ENCODE measurements at regions not wholly inside any gene's neighbourhood (a gene's known extent, or its start where the extent isn't known, plus 50 kb on each side); places are given as distances from the start of the nearest gene placed in this dataset.
"Not testable (repeated sequence)": the region's sequence is repeated elsewhere in the genome, so short reads cannot be mapped to it uniquely, and the experiment has no call there.

DNA sequence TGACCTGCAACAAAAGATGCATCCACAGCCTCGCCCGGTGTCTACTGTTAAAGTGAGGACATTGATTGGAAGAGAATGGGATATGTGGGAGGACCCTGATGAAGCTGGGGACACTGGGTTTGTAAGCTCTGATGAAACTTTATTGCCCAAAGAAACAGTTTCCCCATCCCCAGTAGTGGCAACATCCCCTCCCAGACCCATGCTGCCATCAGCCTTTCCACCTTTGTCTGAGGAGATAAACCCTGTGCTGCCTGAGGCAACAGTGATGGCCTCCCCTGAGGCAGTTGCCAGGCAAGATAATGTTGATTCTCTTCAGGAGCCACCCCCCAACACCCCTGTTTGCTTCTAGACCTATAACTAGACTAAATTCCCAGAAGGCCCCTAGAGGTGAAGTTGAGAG, 234.0 kb downstream of the TFAP2B start:
- ATAC-seq; DNase-seq (ENCODE audit: low read depth, low spot score); FAIRE-seq; H2AFZ ChIP-seq (ENCODE audit: control insufficient read depth, low read depth, low read length); intact Hi-C loops (cut with micrococcal nuclease; ENCODE audit: unreplicated experiment); H3K4me2 ChIP-seq (ENCODE audit: control insufficient read depth, insufficient read depth); H3K4me1 ChIP-seq (ENCODE audit: control insufficient read depth, insufficient read depth, low read length); H3K9ac ChIP-seq (ENCODE audit: control insufficient read depth, insufficient read depth, low read length); H4K20me1 ChIP-seq (ENCODE audit: control insufficient read depth, insufficient read depth); H3K36me3 ChIP-seq (ENCODE audit: control insufficient read depth in 2 of 2, insufficient read depth in 2 of 2, low read length in 1 of 2); SMC1A ChIA-PET (ENCODE audit: uncharacterized antibody, unreplicated experiment); H3K79me2 ChIP-seq (ENCODE audit: control insufficient read depth, insufficient read depth, low read length); H3K27ac ChIP-seq (ENCODE audit: control insufficient read depth, insufficient read depth); RAD21 ChIA-PET (ENCODE audit: unreplicated experiment); H3K27me3 ChIP-seq (replicated peaks in 1 of 2; ENCODE audit: control insufficient read depth in 2 of 2, insufficient read depth in 2 of 2, low read length in 1 of 2); POLR2A ChIA-PET; CTCF ChIA-PET; H3K4me3 ChIP-seq; H3K9me3 ChIP-seq (replicated peaks; ENCODE audit: control insufficient read depth, insufficient read depth, low read length); in situ Hi-C loops (cut with MboI); BruUV-seq (replicated peaks): not testable (repeated sequence)
- 0% methylated on average over 2 of the region's 2 CpGs for WGBS (ENCODE audit: insufficient coverage, insufficient replicate concordance, low lambda C conversion rate, missing lambda C conversion rate)

DNA sequence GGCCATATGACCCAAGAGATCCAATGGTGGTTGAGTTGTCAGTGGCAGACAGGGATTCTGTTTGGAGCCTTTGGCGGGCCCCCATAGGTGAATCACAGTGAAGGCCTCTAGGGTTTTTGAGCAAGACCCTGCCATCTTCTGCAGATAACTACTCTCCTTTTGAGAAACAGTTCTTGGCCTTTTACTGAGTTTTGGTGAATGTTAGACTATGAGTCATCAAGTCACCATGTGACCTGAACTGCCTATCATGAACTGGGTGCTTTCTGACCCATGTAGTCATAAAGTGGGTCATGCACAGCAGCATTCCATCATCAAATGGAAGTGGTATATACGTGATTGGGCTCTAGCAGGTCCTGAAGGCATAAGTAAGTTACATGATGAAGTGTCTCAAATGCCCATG, 236.6 kb downstream of the TFAP2B start:
- H3K27ac ChIP-seq (ENCODE audit: control insufficient read depth, insufficient read depth); RAD21 ChIA-PET (ENCODE audit: unreplicated experiment); ATAC-seq; H3K4me3 ChIP-seq; H3K4me2 ChIP-seq (ENCODE audit: control insufficient read depth, insufficient read depth); H3K4me1 ChIP-seq (ENCODE audit: control insufficient read depth, insufficient read depth, low read length); in situ Hi-C loops (cut with MboI); POLR2A ChIA-PET; SMC1A ChIA-PET (ENCODE audit: uncharacterized antibody, unreplicated experiment); FAIRE-seq; H2AFZ ChIP-seq (ENCODE audit: control insufficient read depth, low read depth, low read length); H3K36me3 ChIP-seq (ENCODE audit: control insufficient read depth in 2 of 2, insufficient read depth in 2 of 2, low read length in 1 of 2); H4K20me1 ChIP-seq (ENCODE audit: control insufficient read depth, insufficient read depth); CTCF ChIA-PET; DNase-seq (ENCODE audit: low read depth, low spot score); H3K79me2 ChIP-seq (ENCODE audit: control insufficient read depth, insufficient read depth, low read length); H3K27me3 ChIP-seq (replicated peaks in 1 of 2; ENCODE audit: control insufficient read depth in 2 of 2, insufficient read depth in 2 of 2, low read length in 1 of 2); BruUV-seq (replicated peaks); H3K9me3 ChIP-seq (replicated peaks; ENCODE audit: control insufficient read depth, insufficient read depth, low read length); H3K9ac ChIP-seq (ENCODE audit: control insufficient read depth, insufficient read depth, low read length); intact Hi-C loops (cut with micrococcal nuclease; ENCODE audit: unreplicated experiment): not testable (repeated sequence)
- WGBS (ENCODE audit: insufficient coverage, insufficient replicate concordance, low lambda C conversion rate, missing lambda C conversion rate) = 0% methylated on average over 2 of the region's 2 CpGs

DNA sequence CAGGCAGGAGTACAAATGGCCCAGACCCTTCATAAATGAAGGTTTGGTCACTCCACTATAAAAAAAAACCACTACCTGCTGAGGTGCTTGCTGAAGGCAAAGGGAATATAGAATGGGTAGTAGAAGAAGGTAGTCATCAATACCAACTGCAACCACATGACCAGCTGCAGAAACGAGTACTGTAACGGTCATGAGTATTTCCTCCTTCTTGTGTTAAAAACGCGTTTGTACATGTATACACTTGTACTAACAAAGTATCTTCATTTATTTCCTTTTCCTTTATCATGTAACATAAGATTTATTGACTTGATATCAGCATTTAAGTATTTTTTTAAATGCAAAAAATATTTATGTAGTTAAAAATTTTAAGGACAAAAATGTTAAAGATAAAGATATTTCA, 238.6 kb downstream of the TFAP2B start:
- FAIRE-seq (no peak), ATAC-seq (no peak), DNase-seq (ENCODE audit: low read depth, low spot score) (no peak)
- CTCF ChIA-PET = no interaction called here
- Histone ChIP-seq H4K20me1 (ENCODE audit: control insufficient read depth, insufficient read depth) (no peaks in the 10 kb centered on the region), H3K4me3 (no peak overlapping the region), H3K27me3 (replicated peaks in 1 of 2; ENCODE audit: control insufficient read depth in 2 of 2, insufficient read depth in 2 of 2, low read length in 1 of 2) (no peaks in the 10 kb centered on the region), H3K9ac (ENCODE audit: control insufficient read depth, insufficient read depth, low read length) (no peak overlapping the region), H3K4me1 (ENCODE audit: control insufficient read depth, insufficient read depth, low read length) (no peaks in the 10 kb centered on the region), H3K9me3 (replicated peaks; ENCODE audit: control insufficient read depth, insufficient read depth, low read length) (no peaks in the 10 kb centered on the region), H3K79me2 (ENCODE audit: control insufficient read depth, insufficient read depth, low read length) (no peaks in the 10 kb centered on the region), H3K36me3 (ENCODE audit: control insufficient read depth in 2 of 2, insufficient read depth in 2 of 2, low read length in 1 of 2) (no peaks in the 10 kb centered on the region), H3K4me2 (ENCODE audit: control insufficient read depth, insufficient read depth) (no peak overlapping the region), H2AFZ (ENCODE audit: control insufficient read depth, low read depth, low read length) (no peak overlapping the region), H3K27ac (ENCODE audit: control insufficient read depth, insufficient read depth) (no peak overlapping the region)
- BruUV-seq (replicated peaks) = no TSS peak
- RAD21 ChIA-PET (ENCODE audit: unreplicated experiment) = no interaction called here
- 74% methylated on average over 4 of the region's 4 CpGs for WGBS (ENCODE audit: insufficient coverage, insufficient replicate concordance, low lambda C conversion rate, missing lambda C conversion rate)
- TF ChIP-seq RFX5 (IDR thresholded peaks at IDR 0.05; ENCODE audit: low read depth, low read length) (no peak), BRCA1 (IDR thresholded peaks at IDR 0.05; ENCODE audit: low read depth, low read length) (no peak), HCFC1 (IDR thresholded peaks at IDR 0.05; ENCODE audit: low read length) (no peak), POLR2A (IDR thresholded peaks at IDR 0.05; ENCODE audit: low read depth, low read length) (no peak), NRF1 (conservative IDR thresholded peaks at IDR 0.05; ENCODE audit: low read depth, low read length) (no peak), KDM1A (IDR thresholded peaks at IDR 0.05; ENCODE audit: borderline replicate concordance) (no peak), NR2F1 (conservative IDR thresholded peaks at IDR 0.05) (no peak)
- TF ChIP-seq, protein P1, sequence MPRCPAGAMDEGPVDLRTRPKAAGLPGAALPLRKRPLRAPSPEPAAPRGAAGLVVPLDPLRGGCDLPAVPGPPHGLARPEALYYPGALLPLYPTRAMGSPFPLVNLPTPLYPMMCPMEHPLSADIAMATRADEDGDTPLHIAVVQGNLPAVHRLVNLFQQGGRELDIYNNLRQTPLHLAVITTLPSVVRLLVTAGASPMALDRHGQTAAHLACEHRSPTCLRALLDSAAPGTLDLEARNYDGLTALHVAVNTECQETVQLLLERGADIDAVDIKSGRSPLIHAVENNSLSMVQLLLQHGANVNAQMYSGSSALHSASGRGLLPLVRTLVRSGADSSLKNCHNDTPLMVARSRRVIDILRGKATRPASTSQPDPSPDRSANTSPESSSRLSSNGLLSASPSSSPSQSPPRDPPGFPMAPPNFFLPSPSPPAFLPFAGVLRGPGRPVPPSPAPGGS (IDR thresholded peaks at IDR 0.05; ENCODE audit: borderline replicate concordance, insufficient read depth, low read depth, low read length, poor library complexity, severe bottlenecking) = no peak
- SMC1A ChIA-PET (ENCODE audit: uncharacterized antibody, unreplicated experiment) = no interaction called here
- intact Hi-C loops (cut with micrococcal nuclease; ENCODE audit: unreplicated experiment) (no loop called here), in situ Hi-C loops (cut with MboI) (no loop called here)
- POLR2A ChIA-PET = no interaction called here

Data from GM12878 (cell line).